SK-N-MC (cell line): ENCODE measurements at regions not wholly inside any gene's neighbourhood (a gene's known extent, or its start where the extent isn't known, plus 50 kb on each side); places are given as distances from the start of the nearest gene placed in this dataset.

ENCODE experiments used
- EZH2 ChIP-seq: fragments of 200-600 bp; sonication (generic); IDR thresholded peaks from one replicate; pipeline ENCODE4 v1.6.1; 2017; ENCODE audit warnings: antibody characterized with exemption
- POLR2AphosphoS5 ChIP-seq: IDR thresholded peaks from 2 replicates; pipeline ENCODE4 v1.6.1; 2012; ENCODE audit warnings: mild to moderate bottlenecking, low read depth, low read length, borderline replicate concordance

DNA sequence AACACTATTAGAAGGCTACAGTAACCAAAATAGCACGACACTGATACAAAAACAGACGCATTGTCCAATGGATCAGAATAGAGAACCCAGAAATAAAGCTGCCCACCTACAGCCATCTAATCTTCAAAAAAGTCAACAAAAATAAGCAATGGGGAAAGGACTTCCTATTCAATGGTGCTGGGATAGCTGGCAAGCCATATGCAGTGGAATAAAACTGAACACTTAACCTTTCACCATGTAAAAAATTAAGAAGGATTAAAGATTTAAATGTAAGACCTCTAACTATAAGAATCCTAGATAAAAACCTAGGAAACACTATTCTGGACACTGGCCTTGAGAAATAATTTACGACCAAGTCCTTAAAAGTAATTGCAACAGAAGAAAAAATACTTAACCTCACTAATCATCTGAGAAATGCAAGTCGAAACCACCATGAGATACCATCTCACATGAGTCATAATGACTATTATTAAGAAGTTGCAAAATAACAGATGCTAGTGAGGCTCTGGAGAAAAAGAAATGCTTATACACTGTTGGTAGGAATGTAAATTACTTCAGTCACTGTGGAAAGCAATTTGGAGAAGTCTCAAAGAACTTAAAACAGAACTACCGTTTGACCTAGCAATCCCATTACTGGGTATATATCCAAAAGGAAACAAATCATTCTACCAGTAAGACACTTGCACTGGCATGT, 203.3 kb upstream of the CDH9 start:
- TF ChIP-seq POLR2AphosphoS5: peak; percentile 23; the same call in 1 of the 2 replicates
- no peak for TF ChIP-seq EZH2
